HCT116 (cell line): ENCODE measurements at regions not wholly inside any gene's neighbourhood (a gene's known extent, or its start where the extent isn't known, plus 50 kb on each side); places are given as distances from the start of the nearest gene placed in this dataset.

Experiments
- ATAC-seq: fragments of 200-7000 bp; cut with Tn5 transposase; 2 replicates; pipeline ENCODE4 v1.9.1; 2020; ENCODE audit warnings: mild to moderate bottlenecking, moderate library complexity
- BruUV-seq: library from RNA; stranded (reverse); fragments of 400-500 nt; replicated peaks from 2 replicates; lab custom pipeline; 2021; lab: Mats Ljungman, UMichigan
- CTCF ChIA-PET: fragments of 300-600 bp; sonication (Branson Sonifier 250); formaldehyde crosslinking; loops from one replicate; lab custom pipeline; 2021; ENCODE audit warnings: antibody characterized with exemption; lab: Charles Lee
- POLR2A ChIA-PET: fragments of 300-600, 350-600 bp; sonication (Branson Sonifier 250); formaldehyde crosslinking; loops from one replicate; lab custom pipeline; 2021; ENCODE audit warnings: antibody characterized with exemption; lab: Charles Lee
- RAD21 ChIA-PET, 2 experiments: fragments of 300-600 bp; sonication (Branson Sonifier 250); formaldehyde crosslinking; loops; one replicate each; lab custom pipeline; 2023; ENCODE audit warnings: low total read pairs in 2 of 2; ENCODE audit not compliant: uncharacterized antibody in 2 of 2, unreplicated experiment in 2 of 2, low non-redundant PET in 1 of 2; lab: Charles Lee
- DNase-seq: peaks from one replicate; pipeline ENCODE4 v3.0.0-alpha.2; 2010; ENCODE audit warnings: low read depth, low spot score
- H2AFZ ChIP-seq: fragments of 200-600 bp; shearing (Covaris generic), sonication (generic); 2 replicates; pipeline ENCODE4 v1.6.1; 2017; ENCODE audit warnings: low read depth, mixed run types, mixed read lengths, antibody characterized with exemption, low read length; ENCODE audit not compliant: poor library complexity, severe bottlenecking
- H3K27ac ChIP-seq: 2 replicates; pipeline ENCODE4 v1.5.1; 2012; ENCODE audit warnings: low read depth, low read length
- H3K27me3 ChIP-seq: fragments of 200-600 bp; sonication (generic); 2 replicates; pipeline ENCODE4 v1.6.1; 2016; ENCODE audit warnings: mixed run types, low read length, mixed read lengths; ENCODE audit not compliant: insufficient read depth
- H3K36me3 ChIP-seq, 2 experiments: fragments of 200-500 bp in 1 of 2; fragments of 200-600 bp in 1 of 2; sonication (Bioruptor generic) in 1 of 2; sonication (generic) in 1 of 2; 2 replicates each; pipeline versions ENCODE4 v1.5.1 to v1.6.1; 2014 to 2016; ENCODE audit warnings: low read length in 2 of 2, inconsistent platforms in 1 of 2, mixed read lengths in 1 of 2, mixed run types in 1 of 2; ENCODE audit not compliant: insufficient read depth in 2 of 2, control insufficient read depth in 1 of 2
- H3K4me1 ChIP-seq, 2 experiments: fragments of 200-600 bp in 1 of 2; sonication (generic) in 1 of 2; 2 replicates each; pipeline versions ENCODE4 v1.5.1 to v1.6.1; 2012 to 2017; ENCODE audit warnings: low read length in 2 of 2, inconsistent platforms in 1 of 2, mild to moderate bottlenecking in 1 of 2, mixed read lengths in 1 of 2, mixed run types in 1 of 2, moderate library complexity in 1 of 2; ENCODE audit not compliant: insufficient read depth in 2 of 2, control insufficient read depth in 1 of 2
- H3K4me2 ChIP-seq: fragments of 200-600 bp; sonication (generic); 2 replicates; pipeline ENCODE4 v1.6.1; 2017; ENCODE audit warnings: mixed run types, low read length, mixed read lengths
- H3K4me3 ChIP-seq, 2 experiments: fragments of 200-600 bp in 1 of 2; sonication (generic) in 1 of 2; replicated peaks in 1 of 2; 2 replicates each; pipeline ENCODE4 v1.5.1; 2011 to 2016; ENCODE audit warnings: low read length in 2 of 2, control low read depth in 1 of 2, low read depth in 1 of 2, mild to moderate bottlenecking in 1 of 2, mixed read lengths in 1 of 2, mixed run types in 1 of 2
- H3K79me2 ChIP-seq: fragments of 200-600 bp; sonication (generic); 2 replicates; pipeline ENCODE4 v1.6.1; 2017; ENCODE audit warnings: mild to moderate bottlenecking, mixed run types, low read length, moderate library complexity, mixed read lengths; ENCODE audit not compliant: insufficient read depth
- H3K9ac ChIP-seq: fragments of 200-600 bp; sonication (generic); 2 replicates; pipeline ENCODE4 v1.6.1; 2016; ENCODE audit warnings: low read length, mixed read lengths
- H3K9me2 ChIP-seq: fragments of 200-600 bp; sonication (generic), shearing (Covaris generic); 2 replicates; pipeline ENCODE4 v1.6.1; 2017; ENCODE audit warnings: mixed run types, mild to moderate bottlenecking, moderate library complexity; ENCODE audit not compliant: insufficient read depth
- H3K9me3 ChIP-seq, 2 experiments: fragments of 200-500 bp in 1 of 2; fragments of 200-600 bp in 1 of 2; sonication (Bioruptor generic) in 1 of 2; sonication (generic) in 1 of 2; 2 replicates each; pipeline ENCODE4 v1.6.1; 2014 to 2017; ENCODE audit warnings: low read length in 2 of 2, mixed read lengths in 2 of 2, inconsistent platforms in 1 of 2, low read depth in 1 of 2, mild to moderate bottlenecking in 1 of 2, mixed run types in 1 of 2, moderate library complexity in 1 of 2; ENCODE audit not compliant: control insufficient read depth in 1 of 2, insufficient read depth in 1 of 2
- H4K20me1 ChIP-seq: fragments of 200-600 bp; sonication (generic), shearing (Covaris generic); 2 replicates; pipeline ENCODE4 v1.6.1; 2017; ENCODE audit warnings: mixed run types, mild to moderate bottlenecking, moderate library complexity; ENCODE audit not compliant: insufficient read depth
- CBX3 ChIP-seq: IDR thresholded peaks from 2 replicates; pipeline ENCODE4 v1.6.1; 2012; ENCODE audit warnings: low read depth
- EGR1 ChIP-seq: IDR thresholded peaks from 2 replicates; pipeline ENCODE4 v1.6.1; 2012; ENCODE audit warnings: low read depth
- EZH2phosphoT487 ChIP-seq: fragments of 200-600 bp; IDR thresholded peaks from 2 replicates; pipeline ENCODE4 v1.6.1; 2018; ENCODE audit warnings: antibody characterized with exemption, borderline replicate concordance
- JUND ChIP-seq: IDR thresholded peaks from 2 replicates; pipeline ENCODE4 v1.6.1; 2012
- POLR2A ChIP-seq: IDR thresholded peaks from 2 replicates; pipeline ENCODE4 v1.7.0; 2011; ENCODE audit warnings: borderline replicate concordance; ENCODE audit not compliant: insufficient read depth, insufficient read length; ENCODE audit errors: extremely low read depth
- REST ChIP-seq: IDR thresholded peaks from 2 replicates; pipeline ENCODE4 v1.6.1; 2012; ENCODE audit warnings: low read depth
- SP1 ChIP-seq: IDR thresholded peaks from 2 replicates; pipeline ENCODE4 v1.6.1; 2012; ENCODE audit warnings: low read depth
- SRF ChIP-seq: IDR thresholded peaks from 2 replicates; pipeline ENCODE4 v1.6.1; 2012; ENCODE audit warnings: low read depth
- TCF7L2 ChIP-seq: IDR thresholded peaks from 2 replicates; pipeline ENCODE4 v1.7.0; 2011; ENCODE audit warnings: borderline replicate concordance, inconsistent platforms; ENCODE audit not compliant: insufficient read depth, insufficient read length; ENCODE audit errors: extremely low read depth
- YY1 ChIP-seq: IDR thresholded peaks from 2 replicates; pipeline ENCODE4 v1.6.1; 2011; ENCODE audit warnings: low read length, low read depth, moderate library complexity, mild to moderate bottlenecking; ENCODE audit not compliant: insufficient replicate concordance; ENCODE audit errors: extremely low read depth
- ZBTB33 ChIP-seq: IDR thresholded peaks from 2 replicates; pipeline ENCODE4 v1.6.1; 2011; ENCODE audit warnings: mild to moderate bottlenecking, low read length, moderate library complexity; ENCODE audit not compliant: insufficient replicate concordance; ENCODE audit errors: extremely low read depth
- intact Hi-C: fragments of 100-400 bp; cut with micrococcal nuclease; formaldehyde crosslinking; loops from 2 replicates; pipeline ENCODE4 v1.10.0; 2022

- TF ChIP-seq SRF = no peak
- TF ChIP-seq ZBTB33 = no peak
Measured at GRCh38 chr2:109068811-109069210, 60.2 kb upstream of the SH3RF3 start (continued).

GRCh38 chr2:109067631-109068125 lies 61.3 kb upstream of the SH3RF3 start:
- DNase-seq (no peak), ATAC-seq (no peak)
- Histone ChIP-seq H3K36me3 (no peaks in the 10 kb centered on the region), H3K27me3 (no peaks in the 10 kb centered on the region), H3K9me3 (no peaks in the 10 kb centered on the region), H3K9me2 (no peaks in the 10 kb centered on the region), H3K4me3 (no peak overlapping the region), H3K27ac (no peak overlapping the region), H3K9ac (no peak overlapping the region), H3K4me2 (no peak overlapping the region), H2AFZ (no peak overlapping the region), H4K20me1 (no peaks in the 10 kb centered on the region), H3K79me2 (no peaks in the 10 kb centered on the region), H3K4me1 (no peaks in the 10 kb centered on the region; a peak in 1 of 4 replicates)
- ChIA-PET CTCF (no interaction called here), POLR2A (no interaction called here), RAD21 (no interaction called here)
- TF ChIP-seq ZBTB33 (no peak), EGR1 (no peak), JUND (no peak), POLR2A (no peak), YY1 (no peak), CBX3 (no peak), TCF7L2 (no peak), EZH2phosphoT487 (no peak), SP1 (no peak), SRF (no peak), REST (no peak)
- intact Hi-C loops = no loop called here
- no TSS peak for BruUV-seq
